Fibroblast of lung (primary cell): ENCODE measurements at regions not wholly inside any gene's neighbourhood (a gene's known extent, or its start where the extent isn't known, plus 50 kb on each side); places are given as distances from the start of the nearest gene placed in this dataset.

Experiments
- EZH2 ChIP-seq: IDR thresholded peaks from 2 replicates; pipeline ENCODE4 v1.5.1; 2012; ENCODE audit warnings: low read length, control low read depth, mild to moderate bottlenecking; ENCODE audit errors: missing control alignments
- TF ChIP-seq, protein P1 (sequence below), 2 donors: IDR thresholded peaks in 1 of 2; conservative IDR thresholded peaks in 1 of 2; 1 replicate in 1 of 2; 2 replicates in 1 of 2; pipeline ENCODE4 v1.5.1; 2011 to 2012; ENCODE audit warnings: low read length in 2 of 2, control low read depth in 1 of 2, inconsistent platforms in 1 of 2, low read depth in 1 of 2, mild to moderate bottlenecking in 1 of 2

GRCh38 chrX:26574234-26574633 is 358.3 kb downstream of the MAGEB5 start:
- TF ChIP-seq EZH2: no peak
- TF ChIP-seq, protein P1, sequence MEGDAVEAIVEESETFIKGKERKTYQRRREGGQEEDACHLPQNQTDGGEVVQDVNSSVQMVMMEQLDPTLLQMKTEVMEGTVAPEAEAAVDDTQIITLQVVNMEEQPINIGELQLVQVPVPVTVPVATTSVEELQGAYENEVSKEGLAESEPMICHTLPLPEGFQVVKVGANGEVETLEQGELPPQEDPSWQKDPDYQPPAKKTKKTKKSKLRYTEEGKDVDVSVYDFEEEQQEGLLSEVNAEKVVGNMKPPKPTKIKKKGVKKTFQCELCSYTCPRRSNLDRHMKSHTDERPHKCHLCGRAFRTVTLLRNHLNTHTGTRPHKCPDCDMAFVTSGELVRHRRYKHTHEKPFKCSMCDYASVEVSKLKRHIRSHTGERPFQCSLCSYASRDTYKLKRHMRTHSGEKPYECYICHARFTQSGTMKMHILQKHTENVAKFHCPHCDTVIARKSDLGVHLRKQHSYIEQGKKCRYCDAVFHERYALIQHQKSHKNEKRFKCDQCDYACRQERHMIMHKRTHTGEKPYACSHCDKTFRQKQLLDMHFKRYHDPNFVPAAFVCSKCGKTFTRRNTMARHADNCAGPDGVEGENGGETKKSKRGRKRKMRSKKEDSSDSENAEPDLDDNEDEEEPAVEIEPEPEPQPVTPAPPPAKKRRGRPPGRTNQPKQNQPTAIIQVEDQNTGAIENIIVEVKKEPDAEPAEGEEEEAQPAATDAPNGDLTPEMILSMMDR (conservative IDR thresholded peaks at IDR 0.05 in 1 of 2, IDR thresholded peaks at IDR 0.05 in 1 of 2; ENCODE audit: low read depth in 1 of 2, low read length in 2 of 2): no peak
